Retinal pigment epithelial cell (primary cell): ENCODE measurements at regions not wholly inside any gene's neighbourhood (a gene's known extent, or its start where the extent isn't known, plus 50 kb on each side); places are given as distances from the start of the nearest gene placed in this dataset.

Experiments
- DNase-seq: peaks from one replicate; pipeline ENCODE4 v3.0.0-alpha.2; 2010; ENCODE audit warnings: low read depth
- H3K4me3 ChIP-seq: 2 replicates; pipeline ENCODE4 v1.5.1; 2011; ENCODE audit warnings: mild to moderate bottlenecking, low read length, control low read depth, moderate library complexity
- CTCF ChIP-seq: conservative IDR thresholded peaks from 2 replicates; pipeline ENCODE4 v1.5.1; 2011; ENCODE audit warnings: low read depth, low read length, control low read depth, inconsistent platforms

DNA sequence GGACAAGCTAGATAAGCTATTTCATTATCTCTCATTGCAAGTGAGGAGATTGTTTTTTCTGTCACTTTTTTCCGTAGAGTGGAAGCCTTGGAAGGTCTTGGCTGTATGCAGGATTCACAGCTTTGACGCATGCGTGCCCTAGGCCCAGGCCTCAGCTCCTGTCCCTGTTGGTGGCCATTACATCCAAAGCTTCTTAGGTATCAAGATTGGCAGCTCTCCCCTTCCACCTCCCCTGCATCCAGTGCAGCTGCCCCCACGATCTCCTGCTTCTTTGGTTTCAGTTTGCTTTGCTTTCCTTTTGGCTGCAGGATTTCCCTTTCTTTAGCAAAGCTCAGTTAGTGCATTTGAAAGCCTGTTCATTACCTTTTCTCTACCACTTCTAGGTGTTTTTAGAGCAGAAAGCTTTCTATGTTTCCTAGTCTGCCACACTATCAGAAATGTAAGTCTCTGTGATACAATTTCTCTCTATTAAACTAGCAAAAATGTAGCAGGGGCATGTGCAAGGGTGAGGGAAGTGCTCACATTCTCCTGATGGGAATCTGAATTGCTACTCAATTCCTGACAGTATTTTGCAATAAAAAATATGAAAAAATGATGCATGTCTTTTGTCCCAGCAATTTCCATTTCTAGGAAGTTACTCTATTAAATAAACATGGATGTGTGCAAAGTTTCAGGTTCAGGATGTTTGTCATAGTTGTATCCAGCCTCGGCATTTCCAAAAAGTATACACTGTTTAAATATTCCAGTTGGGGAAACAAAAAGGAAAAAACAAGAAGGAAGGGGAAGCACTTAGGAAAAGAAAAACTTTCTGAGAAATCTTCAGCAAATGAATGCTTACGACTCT, 91.2 kb downstream of the LIPG start:
- DNase-seq, result no peak
- H3K4me3 ChIP-seq, result no peak overlapping the region
- no peak for TF ChIP-seq CTCF

GRCh38 chr18:49651033-49651432, 89.2 kb downstream of the LIPG start:
- DNase-seq, result no peak
- no peak for TF ChIP-seq CTCF
- no peak overlapping the region for H3K4me3 ChIP-seq

GRCh38 chr18:49650426-49650891, 88.6 kb downstream of the LIPG start:
- H3K4me3 ChIP-seq, result no peak overlapping the region
- no peak for TF ChIP-seq CTCF
- no peak for DNase-seq

DNA sequence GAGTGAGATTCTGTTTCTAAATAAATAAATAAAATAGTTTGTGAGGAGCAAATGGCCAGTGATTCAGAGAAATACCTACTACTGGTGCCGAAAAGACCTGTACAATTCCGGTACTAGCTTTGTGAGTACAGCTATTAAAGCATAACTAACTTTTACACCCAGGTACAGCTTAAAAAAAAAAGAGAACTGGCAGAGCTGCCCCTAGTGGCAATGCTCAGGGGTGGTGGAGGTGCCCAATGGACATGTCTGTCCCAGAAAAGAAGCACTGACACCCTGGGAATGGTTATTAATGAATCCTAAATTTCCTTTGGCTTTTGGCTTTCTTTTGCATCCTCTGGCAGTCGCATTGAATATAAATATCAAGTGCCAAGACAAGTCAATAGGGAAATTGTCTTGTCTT, 87.0 kb downstream of the LIPG start:
- TF ChIP-seq CTCF, result peak; percentile 38
- DNase-seq, result no peak
- no peak overlapping the region for H3K4me3 ChIP-seq
